ENCODE measurements at regions not wholly inside any gene's neighbourhood (a gene's known extent, or its start where the extent isn't known, plus 50 kb on each side); places are given as distances from the start of the nearest gene placed in this dataset.

- TF ChIP-seq GATA2 (IDR thresholded peaks at IDR 0.05; ENCODE audit: low read depth, low read length) (no peak), GATA3 (IDR thresholded peaks at IDR 0.05; ENCODE audit: low read depth, low read length) (no peak)
Measured at GRCh38 chrX:73977542-73978169, 125.1 kb upstream of the XIST start.
